Rectal smooth muscle tissue (tissue), 1 donor: ENCODE measurements at regions not wholly inside any gene's neighbourhood (a gene's known extent, or its start where the extent isn't known, plus 50 kb on each side); places are given as distances from the start of the nearest gene placed in this dataset.

Experiments
- H3K27ac ChIP-seq: one replicate; pipeline ENCODE4 v1.7.0; 2013; ENCODE audit warnings: low read depth, low read length, inconsistent platforms
- H3K27me3 ChIP-seq: one replicate; pipeline ENCODE4 v1.7.0; 2013; ENCODE audit warnings: low read length; ENCODE audit not compliant: control insufficient read depth, insufficient read depth
- H3K36me3 ChIP-seq: one replicate; pipeline ENCODE4 v1.7.0; 2013; ENCODE audit warnings: low read length; ENCODE audit not compliant: control insufficient read depth, insufficient read depth
- H3K4me1 ChIP-seq: one replicate; pipeline ENCODE4 v1.7.0; 2013; ENCODE audit warnings: low read length; ENCODE audit not compliant: control insufficient read depth, insufficient read depth
- H3K4me3 ChIP-seq: one replicate; pipeline ENCODE4 v1.7.0; 2013; ENCODE audit warnings: low read length
- H3K9ac ChIP-seq: one replicate; pipeline ENCODE4 v1.7.0; 2013; ENCODE audit warnings: low read length

DNA sequence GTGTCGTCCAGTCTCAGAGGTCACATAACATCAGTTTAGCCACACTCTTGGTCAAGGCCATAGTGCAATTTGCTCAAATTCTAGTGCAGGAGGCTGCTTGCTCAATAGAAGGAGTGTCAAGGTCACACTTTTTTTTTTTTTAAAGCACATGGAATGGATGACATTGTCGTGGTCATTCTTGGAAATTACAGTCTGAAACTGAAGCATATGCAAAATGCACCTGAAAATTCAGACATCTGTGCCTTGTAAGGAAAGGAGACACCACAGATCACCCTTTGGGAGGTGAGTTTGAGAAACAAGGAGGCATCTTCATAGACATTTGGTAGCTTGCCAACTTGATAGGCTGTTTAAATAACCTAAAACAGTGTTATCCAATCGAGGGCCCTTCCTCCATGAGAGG is 98.3 kb upstream of the ANKRD10 start:
- Histone ChIP-seq H3K27ac (no peak overlapping the region), H3K9ac (no peak overlapping the region), H3K36me3 (no peaks in the 10 kb centered on the region), H3K4me1 (no peaks in the 10 kb centered on the region), H3K4me3 (no peak overlapping the region), H3K27me3 (no peaks in the 10 kb centered on the region)

- no peaks in the 10 kb centered on the region for H3K36me3 ChIP-seq
- H3K4me1 ChIP-seq, result peaks cover 5% of the 10 kb centered on the region
- no peak overlapping the region for H3K27ac ChIP-seq
- no peak overlapping the region for H3K9ac ChIP-seq
- no peaks in the 10 kb centered on the region for H3K27me3 ChIP-seq
- no peak overlapping the region for H3K4me3 ChIP-seq
These were observed 97.0 kb upstream of the ANKRD10 start for GRCh38 chr13:111011899-111012298.

GRCh38 chr13:111008351-111008750 is 93.5 kb upstream of the ANKRD10 start:
- Histone ChIP-seq H3K4me3 (no peak overlapping the region), H3K27me3 (no peaks in the 10 kb centered on the region), H3K9ac (no peak overlapping the region), H3K27ac (no peak overlapping the region), H3K4me1 (peaks cover 18% of the 10 kb centered on the region), H3K36me3 (no peaks in the 10 kb centered on the region)

DNA sequence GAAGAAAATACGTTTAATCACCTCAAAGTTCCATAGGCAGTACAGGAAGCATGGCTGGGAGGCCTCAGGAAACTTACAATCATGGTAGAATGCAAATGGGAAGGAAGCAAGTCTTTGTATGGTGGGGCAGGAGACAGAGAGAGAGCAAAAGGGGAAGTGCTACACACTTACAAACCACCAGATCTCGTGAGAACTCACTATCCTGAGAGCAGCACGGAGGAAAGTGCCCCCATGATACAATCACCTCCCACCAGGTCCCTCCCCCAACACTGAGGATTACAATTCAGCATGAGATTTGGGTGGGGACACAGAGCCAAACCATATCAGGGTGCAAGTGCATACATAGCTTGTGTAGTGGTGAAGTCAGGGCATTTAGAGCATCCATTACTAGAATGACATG is 92.3 kb upstream of the ANKRD10 start:
- H3K4me1 ChIP-seq, result peaks cover 18% of the 10 kb centered on the region
- H3K27ac ChIP-seq, result peak overlapping the region; percentile 83
- H3K9ac ChIP-seq, result no peak overlapping the region
- no peaks in the 10 kb centered on the region for H3K27me3 ChIP-seq
- no peaks in the 10 kb centered on the region for H3K36me3 ChIP-seq
- H3K4me3 ChIP-seq, result no peak overlapping the region

DNA sequence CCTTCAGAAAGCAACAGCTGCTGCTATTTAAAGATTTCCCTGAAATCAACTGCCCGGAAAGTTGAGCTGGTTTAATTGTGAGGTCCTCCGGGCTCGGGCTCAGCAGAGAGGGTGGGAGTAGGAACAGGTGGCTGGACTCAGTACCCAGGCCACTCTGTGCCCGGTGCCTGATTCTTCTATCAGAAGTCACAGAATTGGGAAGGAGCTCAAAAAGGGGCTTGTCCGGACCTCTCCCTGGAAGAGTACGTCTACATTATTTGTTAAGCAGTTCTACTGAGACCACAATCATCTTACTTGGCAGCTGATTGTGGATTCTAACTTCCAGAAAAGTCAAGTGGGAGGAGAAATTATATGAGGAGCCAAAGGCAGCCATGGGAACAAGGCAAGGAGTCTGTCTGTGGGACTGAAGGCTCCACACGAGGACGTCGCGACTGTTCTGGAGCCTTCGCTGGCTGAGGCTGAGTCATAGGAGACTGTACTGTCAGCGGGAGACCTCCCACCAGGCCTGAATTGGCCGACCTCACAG is 91.7 kb upstream of the ANKRD10 start:
- peak overlapping the region; percentile 33 for H3K4me3 ChIP-seq
- H3K9ac ChIP-seq, result no peak overlapping the region

GRCh38 chr13:111005808-111006505 is 91.1 kb upstream of the ANKRD10 start:
- Histone ChIP-seq H3K4me1 (peaks cover 18% of the 10 kb centered on the region), H3K9ac (no peak overlapping the region), H3K36me3 (no peaks in the 10 kb centered on the region), H3K27me3 (no peaks in the 10 kb centered on the region), H3K4me3 (no peak overlapping the region), H3K27ac (peak overlapping the region; percentile 83)

More for the DNA sequence above, 91.7 kb upstream of the ANKRD10 start:
- Histone ChIP-seq H3K27me3 (no peaks in the 10 kb centered on the region), H3K36me3 (no peaks in the 10 kb centered on the region), H3K4me1 (peaks cover 18% of the 10 kb centered on the region), H3K27ac (peak overlapping the region; percentile 83)

DNA sequence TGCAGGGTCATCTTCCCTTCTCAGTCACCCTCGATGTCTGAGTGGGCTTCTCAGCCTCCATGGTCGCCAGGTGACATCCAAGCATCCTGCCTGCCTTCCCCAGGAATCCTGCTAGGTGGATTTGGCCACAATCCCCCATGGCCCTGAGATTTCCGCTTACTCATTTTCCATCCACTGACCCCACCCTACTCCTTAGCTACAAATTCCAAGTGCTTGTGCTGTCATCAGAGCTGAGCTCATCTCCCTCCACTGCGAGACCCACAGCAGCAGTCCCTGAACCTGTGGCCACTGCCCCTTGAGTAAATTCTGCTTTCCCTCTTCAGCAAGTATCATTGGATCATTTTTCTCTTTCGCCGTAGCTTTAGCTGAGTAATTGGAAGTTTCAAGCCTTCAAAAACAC is 90.5 kb upstream of the ANKRD10 start:
- no peak overlapping the region for H3K9ac ChIP-seq
- no peak overlapping the region for H3K27ac ChIP-seq
- H3K4me1 ChIP-seq, result peaks cover 18% of the 10 kb centered on the region
- H3K36me3 ChIP-seq, result no peaks in the 10 kb centered on the region
- no peaks in the 10 kb centered on the region for H3K27me3 ChIP-seq
- H3K4me3 ChIP-seq, result no peak overlapping the region

DNA sequence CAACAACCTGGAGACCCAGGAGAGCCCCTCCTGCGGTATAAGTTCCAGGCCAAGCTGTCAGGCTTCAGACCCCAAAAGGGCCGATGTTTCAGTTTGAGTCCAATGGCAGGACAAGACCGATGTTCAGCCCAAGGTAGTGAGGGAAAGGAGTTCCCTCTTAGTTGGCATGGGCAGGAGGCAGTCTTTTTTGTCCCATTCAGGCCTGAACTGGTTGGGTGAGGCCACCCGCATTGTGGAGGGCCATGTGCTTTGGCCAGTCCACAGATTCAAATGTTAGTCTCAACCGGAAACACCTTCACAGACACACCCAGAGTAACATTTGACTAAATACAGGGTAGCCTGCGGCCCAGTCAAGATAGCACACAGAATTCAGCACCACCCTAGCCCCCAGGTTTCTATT is 89.6 kb upstream of the ANKRD10 start:
- no peak overlapping the region for H3K4me3 ChIP-seq
- H3K36me3 ChIP-seq, result no peaks in the 10 kb centered on the region
- no peak overlapping the region for H3K27ac ChIP-seq
- peaks cover 18% of the 10 kb centered on the region for H3K4me1 ChIP-seq
- no peak overlapping the region for H3K9ac ChIP-seq
- no peaks in the 10 kb centered on the region for H3K27me3 ChIP-seq

- Histone ChIP-seq H3K27me3 (no peaks in the 10 kb centered on the region), H3K4me1 (peaks cover 11% of the 10 kb centered on the region), H3K4me3 (no peak overlapping the region), H3K27ac (no peak overlapping the region), H3K36me3 (no peaks in the 10 kb centered on the region), H3K9ac (no peak overlapping the region)
These were observed 86.8 kb upstream of the ANKRD10 start for GRCh38 chr13:111001636-111002035.

GRCh38 chr13:110993788-110994187 is 78.9 kb upstream of the ANKRD10 start:
- H3K4me3 ChIP-seq, result no peak overlapping the region
- H3K36me3 ChIP-seq, result no peaks in the 10 kb centered on the region
- no peak overlapping the region for H3K27ac ChIP-seq
- H3K4me1 ChIP-seq, result no peaks in the 10 kb centered on the region
- no peak overlapping the region for H3K9ac ChIP-seq
- H3K27me3 ChIP-seq, result no peaks in the 10 kb centered on the region

DNA sequence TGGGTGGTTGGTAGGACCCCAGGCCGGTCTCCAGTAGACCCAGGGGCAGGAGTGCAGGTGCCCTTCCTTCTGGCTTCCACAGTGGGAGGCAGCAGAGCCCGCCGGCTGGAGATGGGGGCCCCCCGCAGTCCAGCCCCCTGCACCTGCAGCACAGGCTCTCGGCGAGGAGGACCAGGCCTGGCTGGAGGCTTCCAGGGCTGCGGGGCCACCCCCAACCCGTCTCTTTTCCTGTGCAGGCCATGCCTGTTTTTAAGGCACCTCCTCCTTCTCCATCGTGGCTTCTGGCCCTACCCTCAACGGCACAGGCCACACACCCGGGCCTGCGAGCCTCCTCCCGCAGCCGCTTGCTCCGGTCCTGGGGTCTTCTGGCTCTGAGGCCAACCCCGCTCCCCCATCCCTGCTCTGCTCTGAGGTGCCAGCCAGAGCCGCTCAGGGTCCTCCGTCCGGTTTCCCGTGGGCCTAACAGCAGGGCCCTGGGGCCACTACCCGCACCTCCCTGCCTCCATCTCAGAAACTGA is 77.2 kb upstream of the ANKRD10 start:
- H3K4me1 ChIP-seq, result no peaks in the 10 kb centered on the region

DNA sequence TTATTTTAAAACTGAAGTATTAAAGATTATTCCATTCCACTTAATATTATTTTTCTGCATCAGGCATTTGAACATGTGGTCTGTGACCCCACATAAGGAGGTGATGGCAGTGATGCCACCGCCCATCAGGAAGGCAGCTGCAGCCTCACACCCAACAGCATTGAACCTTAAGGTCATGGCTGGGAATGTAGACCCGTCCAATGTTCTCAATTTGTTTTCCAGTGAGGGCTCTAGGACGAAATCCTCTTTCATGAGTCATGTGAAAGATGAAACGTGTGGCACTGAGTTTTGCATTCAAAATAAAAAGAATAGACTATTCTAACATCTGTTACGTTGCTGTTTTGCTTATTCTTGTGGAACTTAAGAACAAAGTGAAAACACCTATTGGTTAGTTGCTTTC is 74.5 kb upstream of the ANKRD10 start:
- Histone ChIP-seq H3K4me3 (no peak overlapping the region), H3K4me1 (no peaks in the 10 kb centered on the region), H3K27me3 (no peaks in the 10 kb centered on the region), H3K27ac (no peak overlapping the region), H3K36me3 (no peaks in the 10 kb centered on the region), H3K9ac (no peak overlapping the region)

More for the DNA sequence above, 77.2 kb upstream of the ANKRD10 start:
- H3K27me3 ChIP-seq, result no peaks in the 10 kb centered on the region
- H3K9ac ChIP-seq, result no peak overlapping the region
- no peak overlapping the region for H3K4me3 ChIP-seq
- H3K27ac ChIP-seq, result no peak overlapping the region
- no peaks in the 10 kb centered on the region for H3K36me3 ChIP-seq

DNA sequence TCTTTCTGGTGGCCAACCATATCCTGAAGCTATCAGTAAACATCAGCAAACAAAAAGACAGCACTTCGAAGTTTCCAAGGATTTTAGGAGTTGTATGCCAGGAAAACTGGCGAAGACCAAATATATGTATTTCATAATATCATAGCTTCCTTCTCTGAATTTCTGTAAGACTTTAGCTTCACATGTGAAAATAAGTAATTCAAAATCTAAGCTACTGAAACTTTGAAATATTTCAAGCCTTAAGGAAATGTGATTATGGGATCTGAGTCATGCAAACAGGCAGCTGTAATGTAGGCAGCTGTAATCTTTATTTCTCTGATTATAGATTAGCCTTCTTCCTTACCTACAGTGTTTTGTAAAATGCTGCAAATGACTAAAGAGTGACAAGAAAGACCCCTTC is 70.7 kb upstream of the ANKRD10 start:
- no peak overlapping the region for H3K27ac ChIP-seq
- no peaks in the 10 kb centered on the region for H3K36me3 ChIP-seq
- H3K9ac ChIP-seq, result no peak overlapping the region
- H3K4me3 ChIP-seq, result no peak overlapping the region
- no peaks in the 10 kb centered on the region for H3K4me1 ChIP-seq
- H3K27me3 ChIP-seq, result no peaks in the 10 kb centered on the region
